GM12892 (cell line): ENCODE measurements at regions not wholly inside any gene's neighbourhood (a gene's known extent, or its start where the extent isn't known, plus 50 kb on each side); places are given as distances from the start of the nearest gene placed in this dataset.

Experiments used
- POLR2A ChIP-seq: IDR thresholded peaks from 2 replicates; pipeline ENCODE4 v1.6.1; 2011; ENCODE audit warnings: low read depth, low read length, control low read depth
- POLR2AphosphoS5 ChIP-seq: IDR thresholded peaks from 2 replicates; pipeline ENCODE4 v1.6.1; 2011; ENCODE audit warnings: low read depth, low read length, control low read depth
- TAF1 ChIP-seq: IDR thresholded peaks from 2 replicates; pipeline ENCODE4 v1.6.1; 2011; ENCODE audit warnings: low read depth, mild to moderate bottlenecking, control low read depth, low read length, borderline replicate concordance

DNA sequence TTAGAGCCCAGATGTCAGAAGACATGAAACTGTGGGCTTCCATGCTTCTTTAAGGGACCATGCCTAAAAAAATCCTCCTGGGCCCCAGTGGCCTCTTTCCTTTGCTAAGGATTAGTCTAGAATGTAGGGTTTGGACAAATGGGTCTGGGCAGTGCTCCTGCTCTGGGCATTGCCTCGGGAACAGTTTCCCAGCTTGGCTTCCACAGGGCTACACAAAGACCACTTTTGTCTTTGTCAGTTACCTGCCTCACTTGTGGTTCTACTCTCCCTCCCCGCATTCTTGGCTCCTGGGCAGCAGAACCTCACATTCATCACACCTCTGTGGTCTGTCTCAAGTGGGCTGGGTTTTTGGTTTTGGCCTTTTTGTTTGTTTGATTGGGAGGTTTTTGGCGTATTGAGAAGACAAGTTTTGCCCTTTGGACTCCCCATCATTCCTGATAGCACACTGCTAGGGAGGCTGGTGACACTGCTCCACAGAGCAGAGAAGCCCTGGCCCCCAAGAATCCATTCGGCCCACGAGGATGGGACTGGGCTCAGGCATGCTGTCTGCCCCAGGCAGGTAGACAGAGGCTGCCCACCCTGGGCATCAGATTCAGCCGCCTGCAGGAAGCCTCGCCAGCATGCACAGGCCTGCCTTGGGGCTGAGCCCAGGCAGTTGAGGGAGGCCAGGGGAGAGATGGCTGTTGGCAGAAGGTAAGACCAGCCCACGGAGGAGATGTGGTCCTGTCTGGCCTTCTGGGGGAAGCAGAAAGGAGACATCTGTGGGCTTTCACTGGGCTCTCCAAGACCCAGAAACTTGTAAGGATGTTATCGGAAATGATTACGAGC is 343.7 kb downstream of the WDR11 start:
- TF ChIP-seq TAF1 (no peak), POLR2A (no peak), POLR2AphosphoS5 (no peak)
